ENCODE measurements at regions not wholly inside any gene's neighbourhood (a gene's known extent, or its start where the extent isn't known, plus 50 kb on each side); places are given as distances from the start of the nearest gene placed in this dataset.

- TF ChIP-seq EZH2 (IDR thresholded peaks at IDR 0.05; ENCODE audit: insufficient read depth, poor library complexity, severe bottlenecking) (no peak), EZH2phosphoT487 (IDR thresholded peaks at IDR 0.05; ENCODE audit: insufficient read depth, low read depth) (no peak)
These were observed 702.3 kb downstream of the TMEM121 start for GRCh38 chr14:106228541-106229158.
